Activated T-helper 1 cell treated with anti-CD3 and anti-CD28 coated beads, Interleukin-2, amount 50 U/mL, for 16 hours (primary cell): ENCODE measurements at regions not wholly inside any gene's neighbourhood (a gene's known extent, or its start where the extent isn't known, plus 50 kb on each side); places are given as distances from the start of the nearest gene placed in this dataset.
"Not testable (repeated sequence)": the region's sequence is repeated elsewhere in the genome, so short reads cannot be mapped to it uniquely, and the experiment has no call there.

ENCODE experiments used
- DNase-seq, 2 donors: peaks; one replicate each; pipeline ENCODE4 v3.0.0-alpha.2; 2020; ENCODE audit warnings: low read depth in 1 of 2, low spot score in 1 of 2

GRCh38 chr2:176423819-176424218 is 154.6 kb downstream of the MTX2 start:
- DNase-seq: no peak

GRCh38 chr2:176424746-176425145 is 155.5 kb downstream of the MTX2 start:
- DNase-seq: no peak

GRCh38 chr2:176427549-176427948 is 158.3 kb downstream of the MTX2 start:
- DNase-seq: no peak

GRCh38 chr2:176428944-176429469 is 159.8 kb downstream of the MTX2 start:
- DNase-seq: not testable (repeated sequence)

- DNase-seq: no peak
Observed at GRCh38 chr2:176432434-176432833, 163.2 kb downstream of the MTX2 start.

GRCh38 chr2:176435729-176436128 is 166.5 kb downstream of the MTX2 start:
- DNase-seq: no peak

GRCh38 chr2:176443946-176444345 is 174.7 kb downstream of the MTX2 start:
- DNase-seq: no peak

- DNase-seq: no peak
Observed at GRCh38 chr2:176445956-176446355, 176.7 kb downstream of the MTX2 start.

- no peak for DNase-seq
Observed at GRCh38 chr2:176446718-176447414, 177.6 kb downstream of the MTX2 start.

GRCh38 chr2:176447616-176448015 is 178.4 kb downstream of the MTX2 start:
- DNase-seq: no peak

GRCh38 chr2:176449852-176450251 is 180.6 kb downstream of the MTX2 start:
- DNase-seq: no peak

- DNase-seq: no peak
Observed at GRCh38 chr2:176453784-176454183, 184.5 kb downstream of the MTX2 start.

GRCh38 chr2:176454893-176455815 is 185.9 kb downstream of the MTX2 start:
- DNase-seq: peak; percentile 58 to 79

GRCh38 chr2:176455816-176456291 is 186.6 kb downstream of the MTX2 start:
- DNase-seq: no peak

- DNase-seq: no peak
Observed at GRCh38 chr2:176457481-176457880, 188.2 kb downstream of the MTX2 start.

- DNase-seq: no peak
Observed at GRCh38 chr2:176461098-176461808, 192.0 kb downstream of the MTX2 start.

- DNase-seq: no peak
Observed at GRCh38 chr2:176461809-176462670, 192.8 kb downstream of the MTX2 start.

- DNase-seq: no peak
Observed at GRCh38 chr2:176463546-176463945, 194.3 kb downstream of the MTX2 start.

GRCh38 chr2:176464886-176465564 is 195.8 kb downstream of the MTX2 start:
- no peak for DNase-seq
